GM12892 (cell line): ENCODE measurements at regions not wholly inside any gene's neighbourhood (a gene's known extent, or its start where the extent isn't known, plus 50 kb on each side); places are given as distances from the start of the nearest gene placed in this dataset.

Experiments used
- DNase-seq: peaks from one replicate; pipeline ENCODE4 v3.0.0; 2011; ENCODE audit not compliant: insufficient read length
- FAIRE-seq: peaks from 2 replicates; lab custom pipeline; 2011; peaks lifted over from hg19 to GRCh38; lab: Jason Lieb, UNC
- POLR2A ChIP-seq: IDR thresholded peaks from 2 replicates; pipeline ENCODE4 v1.6.1; 2011; ENCODE audit warnings: low read depth, low read length, control low read depth
- POLR2AphosphoS5 ChIP-seq: IDR thresholded peaks from 2 replicates; pipeline ENCODE4 v1.6.1; 2011; ENCODE audit warnings: low read depth, low read length, control low read depth
- TAF1 ChIP-seq: IDR thresholded peaks from 2 replicates; pipeline ENCODE4 v1.6.1; 2011; ENCODE audit warnings: low read depth, mild to moderate bottlenecking, control low read depth, low read length, borderline replicate concordance

- FAIRE-seq (no peak), DNase-seq (no peak)
- TF ChIP-seq POLR2AphosphoS5: no peak
- no peak for TF ChIP-seq POLR2A
- no peak for TF ChIP-seq TAF1
Measured at GRCh38 chr12:111255261-111255660, 113.6 kb downstream of the PHETA1 start.

GRCh38 chr12:111254106-111254505 is 114.8 kb downstream of the PHETA1 start:
- TF ChIP-seq POLR2A: no peak
- TF ChIP-seq POLR2AphosphoS5: no peak
- no peak for TF ChIP-seq TAF1
- FAIRE-seq (no peak), DNase-seq (no peak)

GRCh38 chr12:111253213-111253612 is 115.7 kb downstream of the PHETA1 start:
- TF ChIP-seq TAF1: no peak
- no peak for TF ChIP-seq POLR2AphosphoS5
- TF ChIP-seq POLR2A: no peak
- DNase-seq (no peak), FAIRE-seq (no peak)

DNA sequence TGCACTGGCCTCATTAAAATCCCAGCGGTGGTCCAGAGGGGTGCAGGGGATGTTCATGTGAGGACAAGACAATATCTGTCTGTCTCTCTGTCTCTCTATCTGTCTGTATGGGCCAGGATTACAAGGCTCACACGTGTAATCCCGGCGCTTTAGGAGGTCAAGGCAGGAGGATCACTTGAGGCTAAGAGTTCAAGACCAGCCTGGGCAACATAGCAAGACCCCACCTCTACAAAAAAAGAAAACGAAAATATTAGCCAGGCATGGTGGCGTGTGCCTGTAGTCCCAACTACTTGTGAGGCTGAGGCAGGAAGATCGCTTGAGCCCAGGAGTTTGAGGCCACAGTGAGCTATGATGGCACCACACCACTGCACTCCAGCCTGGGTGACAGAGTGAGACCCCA is 117.1 kb downstream of the PHETA1 start:
- DNase-seq (no peak), FAIRE-seq (no peak)
- TF ChIP-seq POLR2A (no peak), TAF1 (no peak), POLR2AphosphoS5 (no peak)

DNA sequence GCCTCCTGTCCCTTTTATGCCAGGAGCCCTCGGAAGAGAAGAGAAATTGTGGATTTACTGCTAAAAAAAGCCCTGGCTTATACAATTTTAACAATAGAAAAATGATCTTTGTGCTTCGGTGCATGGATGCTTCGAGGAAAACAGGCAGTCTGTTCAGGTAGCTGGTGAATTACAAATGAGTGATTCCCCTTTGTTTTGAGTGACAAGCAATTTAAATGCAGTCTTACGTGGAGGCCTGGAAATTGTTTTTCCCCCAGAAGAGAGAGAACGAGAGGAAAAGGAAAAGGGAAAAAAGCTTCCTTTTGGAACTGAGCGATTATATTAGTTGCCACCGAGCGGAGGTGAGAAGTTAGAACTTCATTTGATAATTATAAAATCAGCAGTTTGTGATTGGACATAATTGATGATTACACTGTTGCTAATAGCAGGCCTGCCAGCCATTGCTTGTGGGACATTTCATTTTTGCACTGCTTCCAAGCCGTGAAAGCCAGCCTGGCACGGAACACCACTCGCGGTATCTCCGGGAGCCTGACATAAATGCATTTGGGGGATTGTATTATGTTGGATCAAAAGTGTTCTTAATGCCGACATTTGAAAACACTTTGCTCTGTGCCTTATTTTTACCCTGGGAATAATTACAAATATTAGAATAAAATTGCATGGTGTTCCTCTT is 117.7 kb downstream of the PHETA1 start:
- no peak for FAIRE-seq
- DNase-seq: no peak
- TF ChIP-seq TAF1 (no peak), POLR2AphosphoS5 (no peak), POLR2A (no peak)

- TF ChIP-seq POLR2A (no peak), TAF1 (no peak), POLR2AphosphoS5 (no peak)
- no peak for DNase-seq
- FAIRE-seq: no peak
Measured at GRCh38 chr12:111250251-111250881, 118.5 kb downstream of the PHETA1 start.

DNA sequence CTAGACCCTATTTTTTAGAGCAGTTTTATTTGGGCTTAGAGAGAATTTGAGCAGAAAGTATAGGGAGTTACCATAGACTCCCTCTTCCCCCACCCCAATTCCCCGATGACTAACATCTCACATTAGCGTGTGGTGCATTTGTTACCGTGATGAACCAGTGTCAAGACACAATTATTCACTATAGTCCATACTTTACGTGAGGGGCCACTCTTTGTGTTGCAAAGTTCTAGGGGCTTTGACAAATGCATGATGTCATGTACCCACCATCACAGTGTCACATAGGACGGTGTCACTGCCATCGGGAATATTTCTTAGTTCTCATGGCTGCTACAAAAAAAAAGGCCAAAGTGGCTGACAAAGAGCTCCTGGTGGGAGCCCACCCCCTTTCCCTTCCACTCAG is 119.1 kb downstream of the PHETA1 start:
- FAIRE-seq: no peak
- no peak for DNase-seq

GRCh38 chr12:111249018-111249370 is 119.9 kb downstream of the PHETA1 start:
- FAIRE-seq: no peak
- DNase-seq: no peak
- no peak for TF ChIP-seq POLR2AphosphoS5
- no peak for TF ChIP-seq POLR2A
- no peak for TF ChIP-seq TAF1

More for the DNA sequence above, 119.1 kb downstream of the PHETA1 start:
- TF ChIP-seq TAF1 (no peak), POLR2A (no peak), POLR2AphosphoS5 (no peak)

- DNase-seq (no peak), FAIRE-seq (no peak)
- TF ChIP-seq POLR2A: no peak
- no peak for TF ChIP-seq POLR2AphosphoS5
- no peak for TF ChIP-seq TAF1
Measured at GRCh38 chr12:111248236-111249017, 120.5 kb downstream of the PHETA1 start.

- TF ChIP-seq POLR2AphosphoS5: no peak
- TF ChIP-seq TAF1: no peak
- TF ChIP-seq POLR2A: no peak
- DNase-seq: no peak
- FAIRE-seq: no peak
Measured at GRCh38 chr12:111247083-111247783, 121.7 kb downstream of the PHETA1 start.

- TF ChIP-seq TAF1 (no peak), POLR2AphosphoS5 (no peak), POLR2A (no peak)
- FAIRE-seq (no peak), DNase-seq (no peak)
Measured at GRCh38 chr12:111246477-111247011, 122.4 kb downstream of the PHETA1 start.
